GM12878 (cell line): ENCODE measurements at regions not wholly inside any gene's neighbourhood (a gene's known extent, or its start where the extent isn't known, plus 50 kb on each side); places are given as distances from the start of the nearest gene placed in this dataset.

Experiments
- ATAC-seq: fragments of 200-7000 bp; cut with Tn5 transposase; 3 replicates; pipeline ENCODE4 v1.9.1; 2020; ENCODE audit warnings: mild to moderate bottlenecking, moderate library complexity
- BruUV-seq: library from RNA; stranded (reverse); fragments of 400-500 nt; replicated peaks from 2 replicates; lab custom pipeline; 2021; lab: Mats Ljungman, UMichigan
- CTCF ChIA-PET: fragments of 300-600 bp; sonication (Branson Sonifier 250); formaldehyde crosslinking; extraction: SDS; loops from one replicate; lab custom pipeline; 2021; ENCODE audit warnings: inconsistent platforms; lab: Yijun Ruan, JAX
- POLR2A ChIA-PET: fragments of 350-600 bp; formaldehyde crosslinking; extraction: SDS; loops from one replicate; lab custom pipeline; 2021; ENCODE audit warnings: inconsistent platforms; lab: Charles Lee
- RAD21 ChIA-PET: fragments of 300-600 bp; sonication (Branson Sonifier 250); formaldehyde crosslinking; loops from one replicate; lab custom pipeline; 2023; ENCODE audit warnings: antibody characterized with exemption; ENCODE audit not compliant: unreplicated experiment; lab: Charles Lee
- SMC1A ChIA-PET: fragments of 300-600 bp; sonication (Branson Sonifier 250); formaldehyde crosslinking; loops from one replicate; lab custom pipeline; 2023; ENCODE audit not compliant: unreplicated experiment, uncharacterized antibody; lab: Charles Lee
- DNase-seq: peaks from one replicate; pipeline ENCODE4 v3.0.0-alpha.2; 2011; ENCODE audit warnings: low read depth, low spot score
- FAIRE-seq: peaks from 3 replicates; lab custom pipeline; 2011; peaks lifted over from hg19 to GRCh38; lab: Jason Lieb, UNC
- H2AFZ ChIP-seq: 2 replicates; pipeline ENCODE4 v1.6.0; 2011; ENCODE audit warnings: low read depth, low read length, control low read depth; ENCODE audit not compliant: control insufficient read depth
- H3K27ac ChIP-seq: 2 replicates; pipeline ENCODE4 v1.5.1; 2011; ENCODE audit warnings: control low read depth; ENCODE audit not compliant: control insufficient read depth, insufficient read depth
- H3K27me3 ChIP-seq, 2 experiments: replicated peaks in 1 of 2; 2 replicates each; pipeline versions ENCODE4 v1.6.0 to v1.6.1; 2011; ENCODE audit warnings: low read length in 1 of 2; ENCODE audit not compliant: control insufficient read depth in 2 of 2, insufficient read depth in 2 of 2
- H3K36me3 ChIP-seq, 2 experiments: 2 replicates each; pipeline ENCODE4 v1.5.1; 2011; ENCODE audit warnings: low read length in 1 of 2; ENCODE audit not compliant: control insufficient read depth in 2 of 2, insufficient read depth in 2 of 2
- H3K4me1 ChIP-seq: 2 replicates; pipeline ENCODE4 v1.6.1; 2011; ENCODE audit warnings: mild to moderate bottlenecking, low read length, moderate library complexity, mixed read lengths; ENCODE audit not compliant: control insufficient read depth, insufficient read depth
- H3K4me2 ChIP-seq: 2 replicates; pipeline ENCODE4 v1.6.0; 2011; ENCODE audit warnings: control low read depth; ENCODE audit not compliant: control insufficient read depth, insufficient read depth
- H3K4me3 ChIP-seq: fragments of 200-600 bp; sonication (generic); 2 replicates; pipeline ENCODE4 v1.5.1; 2016
- H3K79me2 ChIP-seq: 2 replicates; pipeline ENCODE4 v1.6.0; 2011; ENCODE audit warnings: low read length; ENCODE audit not compliant: control insufficient read depth, insufficient read depth
- H3K9ac ChIP-seq: 2 replicates; pipeline ENCODE4 v1.8.0; 2011; ENCODE audit warnings: low read length, control low read depth, mixed read lengths; ENCODE audit not compliant: control insufficient read depth, insufficient read depth
- H3K9me3 ChIP-seq: replicated peaks from 3 replicates; pipeline ENCODE4 v1.5.1; 2011; ENCODE audit warnings: mild to moderate bottlenecking, low read length; ENCODE audit not compliant: control insufficient read depth, insufficient read depth
- H4K20me1 ChIP-seq: 2 replicates; pipeline ENCODE4 v1.6.0; 2011; ENCODE audit not compliant: control insufficient read depth, insufficient read depth
- BCL11A ChIP-seq: IDR thresholded peaks from 2 replicates; pipeline ENCODE4 v1.6.1; 2011; ENCODE audit warnings: low read depth, low read length
- MTA3 ChIP-seq: IDR thresholded peaks from 2 replicates; pipeline ENCODE4 v1.6.1; 2012; ENCODE audit warnings: low read length, inconsistent platforms, borderline replicate concordance
- NFYB ChIP-seq: IDR thresholded peaks from 2 replicates; pipeline ENCODE4 v1.6.1; 2011; ENCODE audit warnings: low read depth, mild to moderate bottlenecking, low read length, improper control_type of control experiment, moderate library complexity; ENCODE audit not compliant: insufficient read depth
- NR2C2 ChIP-seq: IDR thresholded peaks from 2 replicates; pipeline ENCODE4 v1.6.1; 2011; ENCODE audit warnings: borderline replicate concordance, low read depth; ENCODE audit not compliant: control insufficient read depth, insufficient read length
- RAD51 ChIP-seq: fragments of 450-650 bp; IDR thresholded peaks from 2 replicates; pipeline ENCODE4 v1.6.1; 2016; ENCODE audit warnings: moderate library complexity, mild to moderate bottlenecking, inconsistent platforms
- RELA ChIP-seq: fragments of 450-650 bp; IDR thresholded peaks from 2 replicates; pipeline ENCODE4 v1.8.0; 2014; ENCODE audit warnings: borderline replicate concordance; ENCODE audit not compliant: partially characterized antibody
- ZZZ3 ChIP-seq: IDR thresholded peaks from 2 replicates; pipeline ENCODE4 v1.6.1; 2011; ENCODE audit warnings: low read depth; ENCODE audit not compliant: control insufficient read depth, insufficient read length
- WGBS: methylation state at CpG from one replicate; pipeline ENCODE4 v1.1.6; 2016; ENCODE audit warnings: low lambda C conversion rate; ENCODE audit not compliant: insufficient replicate concordance, insufficient coverage; ENCODE audit errors: missing lambda C conversion rate; 5-methylcytosine and 5-hydroxymethylcytosine counted together
- in situ Hi-C: fragments of 300-500 bp; cut with MboI; formaldehyde crosslinking; loops from 9 replicates; pipeline ENCODE4 v1.14.3; 2018; ENCODE audit warnings: mixed read lengths
- intact Hi-C: fragments of 100-400 bp; cut with micrococcal nuclease; formaldehyde crosslinking; loops from one replicate; pipeline ENCODE4 v1.14.2; 2022; ENCODE audit not compliant: unreplicated experiment
- TF ChIP-seq, protein P1 (sequence below): IDR thresholded peaks from 2 replicates; pipeline ENCODE4 v1.6.1; 2012; ENCODE audit warnings: improper control_type of control experiment, low read depth, low read length; ENCODE audit not compliant: insufficient replicate concordance
- TF ChIP-seq, protein P2 (sequence below): fragments of 450-650 bp; formaldehyde crosslinking; IDR thresholded peaks from 2 replicates; pipeline ENCODE4 v1.4.0; 2020; ENCODE audit warnings: mild to moderate bottlenecking, moderate library complexity
- TF ChIP-seq, protein P3 (sequence below): fragments of 450-650 bp; IDR thresholded peaks from 2 replicates; pipeline ENCODE4 v1.6.1; 2017; ENCODE audit warnings: antibody characterized with exemption, mild to moderate bottlenecking, moderate library complexity
- TF ChIP-seq, protein P4 (sequence below): IDR thresholded peaks from 2 replicates; pipeline ENCODE4 v1.6.1; 2011; ENCODE audit warnings: borderline replicate concordance, low read depth, mild to moderate bottlenecking, moderate library complexity, mixed read lengths, low read length; ENCODE audit not compliant: insufficient read depth; ENCODE audit errors: extremely low read length

DNA sequence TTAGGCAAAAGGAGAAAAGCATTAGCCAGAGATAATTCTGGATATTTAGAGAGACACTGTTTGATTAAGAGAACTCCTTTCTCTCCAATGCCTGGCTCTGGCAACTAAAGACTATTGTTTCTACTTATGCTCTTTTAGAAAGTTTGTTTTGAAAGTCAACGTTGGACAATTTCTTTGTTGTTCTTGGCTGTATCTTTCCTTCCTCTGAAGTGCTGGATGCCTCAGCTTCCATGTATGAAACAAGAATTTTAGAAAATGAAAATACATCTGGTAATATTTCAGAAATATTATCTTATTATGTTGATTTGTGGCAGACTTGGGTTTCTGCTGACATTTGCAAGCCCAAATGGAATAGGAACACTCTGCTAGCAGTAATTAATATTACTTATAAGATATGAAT is 382.6 kb downstream of the SNAPC1 start:
- H4K20me1 ChIP-seq = no peaks in the 10 kb centered on the region
- no peaks in the 10 kb centered on the region; a peak in 1 of 4 replicates for H3K27me3 ChIP-seq
- no peak for FAIRE-seq
- ChIA-PET SMC1A (interaction anchor here (1.5 kb wide), 1 partner anchor 8 kb away, joined by 4 read pairs; no protein-coding TSS in a partner anchor), POLR2A (no interaction called here), RAD21 (no interaction called here), CTCF (interaction anchor here (1.0 kb wide), 1 partner anchor 35 kb away, joined by 3 read pairs; no protein-coding TSS in a partner anchor)
- ATAC-seq = no peak
- no peaks in the 10 kb centered on the region for H3K36me3 ChIP-seq
- no peaks in the 10 kb centered on the region for H3K4me1 ChIP-seq
- H3K27ac ChIP-seq = no peak overlapping the region
- H3K4me2 ChIP-seq = no peak overlapping the region
- DNase-seq = no peak
- in situ Hi-C loops = no loop called here
- no TSS peak for BruUV-seq
- WGBS = 3% methylated on average over 1 of the region's 1 CpG
- no peak overlapping the region for H2AFZ ChIP-seq
- no peak overlapping the region for H3K9ac ChIP-seq
- no peaks in the 10 kb centered on the region for H3K9me3 ChIP-seq
- H3K4me3 ChIP-seq = no peak overlapping the region
- no peaks in the 10 kb centered on the region for H3K79me2 ChIP-seq
- intact Hi-C loops = no loop called here
- no peak for TF ChIP-seq BCL11A
- TF ChIP-seq ZZZ3 = no peak
- no peak for TF ChIP-seq NR2C2
- TF ChIP-seq RELA = no peak
- no peak for TF ChIP-seq MTA3
- TF ChIP-seq, protein P1, sequence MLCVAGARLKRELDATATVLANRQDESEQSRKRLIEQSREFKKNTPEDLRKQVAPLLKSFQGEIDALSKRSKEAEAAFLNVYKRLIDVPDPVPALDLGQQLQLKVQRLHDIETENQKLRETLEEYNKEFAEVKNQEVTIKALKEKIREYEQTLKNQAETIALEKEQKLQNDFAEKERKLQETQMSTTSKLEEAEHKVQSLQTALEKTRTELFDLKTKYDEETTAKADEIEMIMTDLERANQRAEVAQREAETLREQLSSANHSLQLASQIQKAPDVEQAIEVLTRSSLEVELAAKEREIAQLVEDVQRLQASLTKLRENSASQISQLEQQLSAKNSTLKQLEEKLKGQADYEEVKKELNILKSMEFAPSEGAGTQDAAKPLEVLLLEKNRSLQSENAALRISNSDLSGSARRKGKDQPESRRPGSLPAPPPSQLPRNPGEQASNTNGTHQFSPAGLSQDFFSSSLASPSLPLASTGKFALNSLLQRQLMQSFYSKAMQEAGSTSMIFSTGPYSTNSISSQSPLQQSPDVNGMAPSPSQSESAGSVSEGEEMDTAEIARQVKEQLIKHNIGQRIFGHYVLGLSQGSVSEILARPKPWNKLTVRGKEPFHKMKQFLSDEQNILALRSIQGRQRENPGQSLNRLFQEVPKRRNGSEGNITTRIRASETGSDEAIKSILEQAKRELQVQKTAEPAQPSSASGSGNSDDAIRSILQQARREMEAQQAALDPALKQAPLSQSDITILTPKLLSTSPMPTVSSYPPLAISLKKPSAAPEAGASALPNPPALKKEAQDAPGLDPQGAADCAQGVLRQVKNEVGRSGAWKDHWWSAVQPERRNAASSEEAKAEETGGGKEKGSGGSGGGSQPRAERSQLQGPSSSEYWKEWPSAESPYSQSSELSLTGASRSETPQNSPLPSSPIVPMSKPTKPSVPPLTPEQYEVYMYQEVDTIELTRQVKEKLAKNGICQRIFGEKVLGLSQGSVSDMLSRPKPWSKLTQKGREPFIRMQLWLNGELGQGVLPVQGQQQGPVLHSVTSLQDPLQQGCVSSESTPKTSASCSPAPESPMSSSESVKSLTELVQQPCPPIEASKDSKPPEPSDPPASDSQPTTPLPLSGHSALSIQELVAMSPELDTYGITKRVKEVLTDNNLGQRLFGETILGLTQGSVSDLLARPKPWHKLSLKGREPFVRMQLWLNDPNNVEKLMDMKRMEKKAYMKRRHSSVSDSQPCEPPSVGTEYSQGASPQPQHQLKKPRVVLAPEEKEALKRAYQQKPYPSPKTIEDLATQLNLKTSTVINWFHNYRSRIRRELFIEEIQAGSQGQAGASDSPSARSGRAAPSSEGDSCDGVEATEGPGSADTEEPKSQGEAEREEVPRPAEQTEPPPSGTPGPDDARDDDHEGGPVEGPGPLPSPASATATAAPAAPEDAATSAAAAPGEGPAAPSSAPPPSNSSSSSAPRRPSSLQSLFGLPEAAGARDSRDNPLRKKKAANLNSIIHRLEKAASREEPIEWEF = no peak
- TF ChIP-seq NFYB = no peak
- TF ChIP-seq, protein P2, sequence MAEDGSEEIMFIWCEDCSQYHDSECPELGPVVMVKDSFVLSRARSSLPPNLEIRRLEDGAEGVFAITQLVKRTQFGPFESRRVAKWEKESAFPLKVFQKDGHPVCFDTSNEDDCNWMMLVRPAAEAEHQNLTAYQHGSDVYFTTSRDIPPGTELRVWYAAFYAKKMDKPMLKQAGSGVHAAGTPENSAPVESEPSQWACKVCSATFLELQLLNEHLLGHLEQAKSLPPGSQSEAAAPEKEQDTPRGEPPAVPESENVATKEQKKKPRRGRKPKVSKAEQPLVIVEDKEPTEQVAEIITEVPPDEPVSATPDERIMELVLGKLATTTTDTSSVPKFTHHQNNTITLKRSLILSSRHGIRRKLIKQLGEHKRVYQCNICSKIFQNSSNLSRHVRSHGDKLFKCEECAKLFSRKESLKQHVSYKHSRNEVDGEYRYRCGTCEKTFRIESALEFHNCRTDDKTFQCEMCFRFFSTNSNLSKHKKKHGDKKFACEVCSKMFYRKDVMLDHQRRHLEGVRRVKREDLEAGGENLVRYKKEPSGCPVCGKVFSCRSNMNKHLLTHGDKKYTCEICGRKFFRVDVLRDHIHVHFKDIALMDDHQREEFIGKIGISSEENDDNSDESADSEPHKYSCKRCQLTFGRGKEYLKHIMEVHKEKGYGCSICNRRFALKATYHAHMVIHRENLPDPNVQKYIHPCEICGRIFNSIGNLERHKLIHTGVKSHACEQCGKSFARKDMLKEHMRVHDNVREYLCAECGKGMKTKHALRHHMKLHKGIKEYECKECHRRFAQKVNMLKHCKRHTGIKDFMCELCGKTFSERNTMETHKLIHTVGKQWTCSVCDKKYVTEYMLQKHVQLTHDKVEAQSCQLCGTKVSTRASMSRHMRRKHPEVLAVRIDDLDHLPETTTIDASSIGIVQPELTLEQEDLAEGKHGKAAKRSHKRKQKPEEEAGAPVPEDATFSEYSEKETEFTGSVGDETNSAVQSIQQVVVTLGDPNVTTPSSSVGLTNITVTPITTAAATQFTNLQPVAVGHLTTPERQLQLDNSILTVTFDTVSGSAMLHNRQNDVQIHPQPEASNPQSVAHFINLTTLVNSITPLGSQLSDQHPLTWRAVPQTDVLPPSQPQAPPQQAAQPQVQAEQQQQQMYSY (CRISPR knock-in tag) = no peak
- TF ChIP-seq, protein P3, sequence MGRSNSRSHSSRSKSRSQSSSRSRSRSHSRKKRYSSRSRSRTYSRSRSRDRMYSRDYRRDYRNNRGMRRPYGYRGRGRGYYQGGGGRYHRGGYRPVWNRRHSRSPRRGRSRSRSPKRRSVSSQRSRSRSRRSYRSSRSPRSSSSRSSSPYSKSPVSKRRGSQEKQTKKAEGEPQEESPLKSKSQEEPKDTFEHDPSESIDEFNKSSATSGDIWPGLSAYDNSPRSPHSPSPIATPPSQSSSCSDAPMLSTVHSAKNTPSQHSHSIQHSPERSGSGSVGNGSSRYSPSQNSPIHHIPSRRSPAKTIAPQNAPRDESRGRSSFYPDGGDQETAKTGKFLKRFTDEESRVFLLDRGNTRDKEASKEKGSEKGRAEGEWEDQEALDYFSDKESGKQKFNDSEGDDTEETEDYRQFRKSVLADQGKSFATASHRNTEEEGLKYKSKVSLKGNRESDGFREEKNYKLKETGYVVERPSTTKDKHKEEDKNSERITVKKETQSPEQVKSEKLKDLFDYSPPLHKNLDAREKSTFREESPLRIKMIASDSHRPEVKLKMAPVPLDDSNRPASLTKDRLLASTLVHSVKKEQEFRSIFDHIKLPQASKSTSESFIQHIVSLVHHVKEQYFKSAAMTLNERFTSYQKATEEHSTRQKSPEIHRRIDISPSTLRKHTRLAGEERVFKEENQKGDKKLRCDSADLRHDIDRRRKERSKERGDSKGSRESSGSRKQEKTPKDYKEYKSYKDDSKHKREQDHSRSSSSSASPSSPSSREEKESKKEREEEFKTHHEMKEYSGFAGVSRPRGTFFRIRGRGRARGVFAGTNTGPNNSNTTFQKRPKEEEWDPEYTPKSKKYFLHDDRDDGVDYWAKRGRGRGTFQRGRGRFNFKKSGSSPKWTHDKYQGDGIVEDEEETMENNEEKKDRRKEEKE = no peak
- TF ChIP-seq RAD51 = no peak
- TF ChIP-seq, protein P4, sequence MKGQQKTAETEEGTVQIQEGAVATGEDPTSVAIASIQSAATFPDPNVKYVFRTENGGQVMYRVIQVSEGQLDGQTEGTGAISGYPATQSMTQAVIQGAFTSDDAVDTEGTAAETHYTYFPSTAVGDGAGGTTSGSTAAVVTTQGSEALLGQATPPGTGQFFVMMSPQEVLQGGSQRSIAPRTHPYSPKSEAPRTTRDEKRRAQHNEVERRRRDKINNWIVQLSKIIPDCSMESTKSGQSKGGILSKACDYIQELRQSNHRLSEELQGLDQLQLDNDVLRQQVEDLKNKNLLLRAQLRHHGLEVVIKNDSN = no peak
